NOMO-1 (cell line): ENCODE measurements at regions not wholly inside any gene's neighbourhood (a gene's known extent, or its start where the extent isn't known, plus 50 kb on each side); places are given as distances from the start of the nearest gene placed in this dataset.
A peak's percentile ranks its signal among the peaks of the same experiment; 100 is the strongest.

ENCODE experiments used
- DNase-seq, 2 experiments: peaks; one replicate each; lab custom pipeline; 2025; ENCODE audit not compliant: unreplicated experiment in 2 of 2; lab: John Stamatoyannopoulos, UW

- no peak for DNase-seq
Observed at GRCh38 chr19:30910485-30911240, 438.6 kb downstream of the TSHZ3 start.

GRCh38 chr19:30909216-30909615, 440.0 kb downstream of the TSHZ3 start:
- no peak for DNase-seq

- DNase-seq, result no peak
Observed at GRCh38 chr19:30908262-30908771, 440.9 kb downstream of the TSHZ3 start.

- no peak for DNase-seq
Observed at GRCh38 chr19:30906871-30907270, 442.4 kb downstream of the TSHZ3 start.

- DNase-seq, result no peak
Observed at GRCh38 chr19:30900051-30900450, 449.2 kb downstream of the TSHZ3 start.

GRCh38 chr19:30898353-30899103, 450.7 kb downstream of the TSHZ3 start:
- DNase-seq, result no peak

- DNase-seq, result no peak
Observed at GRCh38 chr19:30897553-30897952, 451.7 kb downstream of the TSHZ3 start.

- DNase-seq, result no peak
Observed at GRCh38 chr19:30897034-30897433, 452.2 kb downstream of the TSHZ3 start.

- no peak for DNase-seq
Observed at GRCh38 chr19:30896554-30896953, 452.7 kb downstream of the TSHZ3 start.

GRCh38 chr19:30895946-30896345, 453.3 kb downstream of the TSHZ3 start:
- DNase-seq, result no peak

GRCh38 chr19:30891051-30891450, 458.2 kb downstream of the TSHZ3 start:
- no peak for DNase-seq

- no peak for DNase-seq
Observed at GRCh38 chr19:30890033-30890432, 459.2 kb downstream of the TSHZ3 start.

- DNase-seq, result no peak
Observed at GRCh38 chr19:30888937-30889336, 460.3 kb downstream of the TSHZ3 start.

- no peak for DNase-seq
Observed at GRCh38 chr19:30887042-30887441, 462.2 kb downstream of the TSHZ3 start.

- no peak for DNase-seq
Observed at GRCh38 chr19:30886222-30886621, 463.0 kb downstream of the TSHZ3 start.

GRCh38 chr19:30884146-30884812, 465.0 kb downstream of the TSHZ3 start:
- no peak for DNase-seq

- DNase-seq, result no peak
Observed at GRCh38 chr19:30883071-30883470, 466.2 kb downstream of the TSHZ3 start.

GRCh38 chr19:30882411-30883005, 466.7 kb downstream of the TSHZ3 start:
- DNase-seq, result peak in 1 of 2 experiments; percentile 5

- no peak for DNase-seq
Observed at GRCh38 chr19:30881930-30882329, 467.3 kb downstream of the TSHZ3 start.

- no peak for DNase-seq
Observed at GRCh38 chr19:30881281-30881680, 468.0 kb downstream of the TSHZ3 start.

GRCh38 chr19:30880551-30880950, 468.7 kb downstream of the TSHZ3 start:
- no peak for DNase-seq
